ENCODE measurements at regions not wholly inside any gene's neighbourhood (a gene's known extent, or its start where the extent isn't known, plus 50 kb on each side); places are given as distances from the start of the nearest gene placed in this dataset.

DNA sequence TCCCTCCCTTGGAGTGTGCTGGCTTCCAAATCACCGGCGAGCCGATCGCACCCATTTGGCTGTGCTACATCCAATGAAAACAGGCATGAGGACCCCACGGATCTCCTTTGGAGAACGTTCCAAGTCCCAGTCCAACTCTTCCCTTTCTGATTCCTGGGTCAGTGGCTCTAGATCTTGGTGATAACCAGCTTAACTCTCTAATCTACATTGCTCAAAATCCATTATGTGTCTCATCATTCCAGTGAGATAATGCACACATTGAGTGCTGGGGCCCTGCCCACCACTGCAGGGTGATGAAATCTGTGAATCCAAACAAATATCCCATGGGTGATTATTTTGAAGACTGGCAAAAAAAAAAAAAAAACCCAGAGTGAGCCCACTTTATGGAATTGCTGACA, 232.7 kb upstream of the COPS8 start:
- DNase-seq (ENCODE audit: low read depth): no peak

DNA sequence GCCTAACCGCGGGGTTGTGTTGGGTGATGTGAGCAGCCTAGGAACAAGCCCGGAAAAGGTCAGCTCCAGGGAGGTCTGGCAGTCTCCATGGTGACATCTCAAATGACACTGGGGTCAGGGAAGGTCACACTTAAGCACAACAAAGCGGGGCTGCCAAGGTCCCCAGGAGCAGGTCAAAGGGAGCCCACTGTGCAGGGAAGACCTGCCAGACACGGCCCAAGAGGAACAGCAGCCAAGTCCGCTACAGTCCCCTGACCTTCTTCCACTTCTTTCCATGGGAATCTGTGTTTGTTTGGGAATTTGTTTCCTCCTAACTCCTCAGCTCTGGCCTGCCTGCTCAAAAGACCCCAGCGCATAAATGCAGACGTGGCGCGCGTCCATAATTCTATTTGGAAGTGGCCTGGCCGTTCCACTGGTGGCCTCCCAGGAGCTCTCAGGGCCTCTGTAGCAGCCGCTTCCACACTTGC, 232.1 kb upstream of the COPS8 start:
- no peak for DNase-seq (ENCODE audit: low read depth)

DNA sequence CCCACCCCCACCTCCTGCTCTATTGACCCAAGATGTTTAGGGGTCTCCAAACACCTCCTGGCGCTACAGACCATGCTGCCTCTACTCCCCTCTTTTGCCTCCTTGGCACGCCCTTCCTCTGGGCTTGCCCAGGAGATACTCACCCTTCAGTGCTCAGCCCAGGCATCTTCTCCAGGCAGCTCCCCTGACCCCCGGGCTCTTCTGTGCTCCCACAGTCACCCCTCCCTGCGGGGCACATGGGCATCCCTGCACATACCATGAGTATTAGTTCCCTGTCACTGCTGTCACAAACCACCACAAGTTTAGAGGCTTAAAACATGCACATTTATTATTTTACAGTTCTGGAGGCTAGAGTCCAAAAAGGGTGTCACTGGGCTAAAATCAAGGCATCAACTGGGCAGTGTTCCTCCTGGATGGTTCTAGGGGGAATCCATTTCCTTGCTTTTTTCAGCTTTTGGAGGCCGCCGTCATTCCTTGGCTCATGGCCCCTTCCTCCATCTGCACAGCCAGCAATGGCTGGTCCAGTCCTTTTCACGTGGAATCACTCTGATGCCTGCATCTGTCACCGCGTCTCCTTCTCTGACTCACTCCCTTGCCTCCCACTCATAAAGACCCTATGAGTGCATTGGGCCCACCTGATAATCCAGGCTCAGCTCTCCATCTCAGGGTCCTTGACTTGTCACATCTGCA, 230.4 kb upstream of the COPS8 start:
- no peak for DNase-seq (ENCODE audit: low read depth)

DNA sequence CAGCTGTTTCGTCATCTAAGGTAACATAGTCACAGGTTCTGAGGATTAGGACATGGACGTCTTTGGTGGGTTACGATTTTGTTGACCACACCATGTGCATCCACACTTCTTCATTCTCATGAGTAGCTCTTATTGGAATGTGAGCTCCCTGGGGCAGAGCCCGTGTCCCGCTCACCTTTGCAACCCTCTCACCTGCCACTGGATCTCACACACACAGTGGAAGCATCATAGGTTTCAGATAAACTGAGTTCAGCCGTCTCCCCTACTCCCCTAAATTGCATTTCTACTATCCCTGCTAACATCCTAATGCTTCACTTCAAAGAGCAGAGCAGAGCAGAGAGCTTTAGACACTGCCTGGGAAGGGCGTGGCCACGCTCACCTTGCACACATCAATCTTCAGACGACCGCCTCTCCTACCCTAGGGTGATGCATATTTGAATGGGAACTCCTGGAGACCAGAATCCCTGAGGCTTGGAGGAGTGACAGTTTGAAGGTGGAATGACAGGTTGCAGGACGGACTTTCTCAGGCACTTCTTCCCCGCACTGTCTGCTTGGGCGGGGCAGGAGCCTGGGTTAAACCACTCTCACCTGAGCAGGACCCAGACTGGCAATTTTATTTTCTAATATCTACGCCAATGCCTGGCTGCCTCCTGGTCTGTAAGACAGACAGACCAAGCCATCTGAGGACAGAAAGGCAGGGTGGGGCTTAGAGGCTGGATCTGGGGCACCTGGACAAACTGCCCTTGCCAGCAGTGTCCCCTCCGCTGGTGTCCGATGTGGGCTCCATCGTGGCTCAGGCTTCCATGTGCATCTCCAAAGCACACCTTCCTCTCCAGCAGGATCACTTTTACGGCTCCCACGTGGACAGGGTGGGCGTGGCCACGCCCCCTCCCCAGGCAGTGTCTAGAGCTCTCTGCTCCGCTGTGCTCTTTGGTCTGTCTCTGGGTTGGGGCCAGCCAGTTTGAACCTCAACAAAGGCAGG, 229.5 kb upstream of the COPS8 start:
- DNase-seq (ENCODE audit: low read depth): no peak

DNA sequence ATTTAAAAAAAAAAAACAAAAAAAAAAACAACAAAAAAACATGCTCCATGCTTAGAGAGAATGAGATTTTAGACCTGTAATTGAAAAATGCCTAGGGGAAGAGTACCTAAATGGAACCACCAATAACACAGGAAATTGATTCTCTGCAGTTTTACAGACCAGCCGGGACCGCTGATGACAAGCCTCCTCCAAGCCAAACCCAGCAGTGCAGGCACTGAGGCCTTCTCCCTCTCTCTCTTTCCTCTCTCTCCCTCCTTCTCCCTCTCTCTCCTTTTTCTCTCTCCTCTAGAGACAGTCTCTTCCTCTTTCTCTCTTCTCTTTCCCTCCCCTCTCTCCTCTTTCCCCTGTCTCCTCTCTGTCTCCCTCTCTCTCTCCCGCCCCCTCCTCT, 228.8 kb upstream of the COPS8 start:
- DNase-seq (ENCODE audit: low read depth): no peak

DNA sequence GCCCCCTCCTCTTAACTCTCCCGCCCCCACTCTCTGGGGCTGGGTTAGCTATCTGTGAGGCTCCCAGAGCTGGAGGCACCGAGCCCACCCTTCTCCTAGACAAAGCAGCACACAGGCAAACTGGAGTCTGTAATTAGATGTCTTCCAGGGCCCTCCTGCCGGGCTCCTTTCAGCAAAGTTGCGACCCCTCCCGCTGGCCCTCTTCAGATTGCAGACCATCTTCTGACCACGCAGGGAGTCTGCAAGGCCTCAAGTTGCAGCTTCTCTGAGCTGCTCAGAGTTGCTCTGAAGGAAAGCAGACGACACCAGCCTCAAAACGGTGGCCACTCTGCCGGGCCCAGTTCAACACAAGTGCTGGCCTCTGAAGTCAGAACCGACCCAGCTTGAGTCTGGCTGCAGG, 228.4 kb upstream of the COPS8 start:
- no peak for DNase-seq (ENCODE audit: low read depth)

DNA sequence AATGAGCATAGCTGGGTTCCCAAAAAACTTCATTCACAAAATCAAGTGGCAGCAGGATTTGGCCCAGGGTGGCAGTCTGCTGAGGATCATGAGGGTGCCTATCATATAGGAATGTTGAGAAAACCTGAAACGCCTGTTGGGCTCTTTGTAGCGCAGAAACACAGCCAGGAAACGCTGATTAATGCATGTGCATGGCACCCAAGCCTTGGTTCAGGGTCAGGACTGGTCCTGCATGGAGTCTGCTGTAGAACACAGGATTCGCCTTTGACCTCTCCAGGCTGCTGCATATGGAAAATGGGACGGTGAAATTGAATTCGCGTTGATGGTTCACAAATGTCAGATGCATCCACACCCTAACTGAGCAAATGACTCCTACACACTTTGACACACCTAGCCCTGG, 227.9 kb upstream of the COPS8 start:
- no peak for DNase-seq (ENCODE audit: low read depth)

DNA sequence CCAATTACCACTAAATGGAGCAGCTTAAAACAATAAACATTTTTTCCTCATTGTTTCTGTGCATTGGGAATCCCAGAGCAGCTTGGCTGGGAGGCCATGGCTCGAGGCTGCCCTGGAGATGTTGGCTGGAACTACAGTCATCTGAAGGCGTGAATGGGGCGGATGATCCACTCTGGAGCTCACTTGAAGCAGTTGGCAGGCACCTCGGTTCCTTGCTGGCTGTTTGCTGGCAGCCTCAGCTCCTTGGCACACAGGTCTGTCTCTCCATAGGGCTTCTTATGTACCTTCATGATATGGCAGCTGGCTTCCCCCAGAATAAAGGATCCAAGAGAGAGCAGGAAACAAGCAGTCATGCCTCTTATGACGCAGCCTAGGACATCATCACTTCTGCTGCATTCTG, 227.0 kb upstream of the COPS8 start:
- no peak for DNase-seq (ENCODE audit: low read depth)

DNA sequence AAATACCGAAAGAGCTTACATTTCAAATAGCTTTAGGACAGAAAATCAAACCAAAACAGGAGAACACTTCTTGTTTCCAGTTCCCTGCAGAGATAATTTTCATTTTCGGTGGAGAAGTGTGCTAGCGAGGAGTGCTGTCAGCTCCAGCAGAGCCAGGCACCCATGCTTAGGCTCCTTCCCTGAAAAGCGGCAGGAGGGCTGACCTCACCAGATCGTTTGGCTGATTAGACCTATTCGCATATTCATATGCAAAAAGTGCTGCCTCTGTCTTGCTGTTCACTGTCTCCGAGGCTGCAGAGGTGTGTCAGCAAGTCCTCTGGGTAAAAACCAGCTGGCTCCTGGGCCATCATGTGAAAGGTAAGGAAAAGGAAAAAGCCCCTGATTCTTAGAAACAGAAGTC, 225.8 kb upstream of the COPS8 start:
- no peak for DNase-seq (ENCODE audit: low read depth)

DNA sequence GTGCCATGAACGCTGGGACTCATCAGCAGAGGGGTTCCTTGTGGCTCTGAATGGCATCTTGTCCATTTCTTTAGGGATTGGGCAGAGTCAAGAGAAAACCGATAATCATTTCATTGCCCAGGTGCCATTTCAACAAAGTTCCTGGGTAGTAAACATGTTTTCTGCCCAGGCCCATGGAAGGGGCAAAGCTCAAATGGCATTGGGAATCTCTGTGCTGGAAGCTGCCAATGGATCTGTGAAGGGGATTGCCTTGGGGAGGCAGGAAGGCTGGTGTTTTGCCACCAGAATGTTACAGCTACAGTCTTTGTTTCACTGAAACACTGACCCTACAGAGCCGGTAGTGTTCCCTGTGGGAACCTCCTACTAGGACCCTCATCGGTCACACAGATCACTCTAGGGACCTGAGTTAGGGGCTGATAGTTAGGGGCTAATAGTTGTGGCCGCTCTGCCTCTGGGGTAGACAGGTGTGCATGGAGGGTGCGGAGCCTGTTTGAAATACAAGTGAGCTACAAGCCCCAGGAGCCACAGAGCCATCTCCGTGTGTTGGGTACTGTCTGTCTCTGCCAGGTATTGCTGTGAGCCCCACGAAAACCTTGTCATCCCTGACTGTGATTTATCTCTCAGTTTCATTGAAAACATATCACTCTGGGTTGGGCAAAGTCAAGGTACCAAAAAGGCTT, 224.4 kb upstream of the COPS8 start:
- no peak for DNase-seq (ENCODE audit: low read depth)

DNA sequence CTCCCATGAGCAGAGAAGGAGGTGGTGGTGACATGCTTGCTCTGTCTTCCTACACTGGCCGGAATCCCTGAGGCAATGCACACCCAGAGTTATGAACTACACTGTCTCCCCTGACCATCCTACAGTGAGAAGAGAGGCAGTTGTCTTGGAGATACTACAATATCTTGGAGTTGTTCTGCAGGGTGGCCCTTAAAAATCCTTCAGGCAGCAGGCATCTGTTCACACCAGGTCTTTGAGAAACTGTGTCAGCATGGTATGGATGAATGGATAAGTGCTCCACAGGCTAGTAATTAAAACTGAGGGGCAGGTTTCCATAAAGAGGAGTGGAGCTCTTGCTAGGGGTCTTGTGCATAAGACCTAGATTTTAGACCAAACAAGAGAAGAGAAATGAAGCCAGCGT, 223.7 kb upstream of the COPS8 start:
- no peak for DNase-seq (ENCODE audit: low read depth)

DNA sequence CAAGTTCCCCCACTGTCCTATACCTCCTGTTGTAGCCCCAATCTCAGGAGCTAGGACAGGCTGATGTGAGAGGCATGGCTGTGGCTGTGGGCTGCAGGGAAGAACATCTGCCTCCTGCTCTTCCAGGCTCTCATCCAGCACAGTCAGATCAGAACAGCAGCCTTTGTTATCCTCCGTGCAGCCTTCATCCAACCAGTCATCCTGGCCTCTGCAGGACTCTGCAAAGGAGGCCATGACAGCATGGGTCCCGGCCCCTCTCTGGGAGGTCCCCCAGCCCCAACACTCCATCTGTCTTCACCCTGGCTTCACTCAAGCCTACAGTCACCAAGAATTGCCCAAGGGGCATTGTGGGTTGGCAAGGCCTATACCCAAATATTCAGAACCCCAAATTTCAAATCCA, 223.2 kb upstream of the COPS8 start:
- DNase-seq (ENCODE audit: low read depth): no peak

DNA sequence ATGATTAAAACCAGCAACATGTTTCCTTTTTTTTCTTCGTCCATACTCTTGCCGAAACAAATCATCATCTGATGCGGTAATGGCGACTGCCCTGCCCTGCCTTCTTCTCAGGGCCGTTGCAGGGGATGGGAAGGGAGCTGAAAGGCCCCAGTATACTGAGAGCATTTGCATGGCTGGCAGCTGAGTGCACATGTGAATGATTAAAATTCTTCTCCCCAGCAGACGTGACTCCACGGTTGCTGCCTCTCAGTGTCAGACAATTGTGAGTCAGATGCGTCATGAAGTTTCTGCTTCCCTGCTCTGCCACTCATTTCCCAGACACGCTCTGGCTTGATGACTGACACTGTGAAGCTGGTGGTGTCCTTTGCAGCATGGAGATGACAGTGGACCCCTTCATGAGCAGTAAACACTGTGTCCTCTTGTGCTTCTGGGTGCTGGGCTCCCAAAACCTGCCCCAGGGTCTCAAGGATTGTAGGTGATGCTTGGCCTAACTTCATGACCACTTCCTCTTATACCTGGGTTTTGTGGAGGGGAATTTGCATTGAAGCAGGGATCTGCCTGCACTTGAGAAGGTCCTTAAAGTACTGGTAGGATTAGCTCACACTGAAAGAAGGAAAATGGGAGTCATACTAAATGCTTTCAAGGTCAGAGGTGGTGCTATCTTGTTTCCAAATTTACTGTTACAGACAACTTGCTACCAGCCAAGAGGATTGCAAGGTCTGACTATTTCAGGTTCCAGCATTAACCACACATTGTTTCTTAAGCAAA, 222.5 kb upstream of the COPS8 start:
- no peak for DNase-seq (ENCODE audit: low read depth)

DNA sequence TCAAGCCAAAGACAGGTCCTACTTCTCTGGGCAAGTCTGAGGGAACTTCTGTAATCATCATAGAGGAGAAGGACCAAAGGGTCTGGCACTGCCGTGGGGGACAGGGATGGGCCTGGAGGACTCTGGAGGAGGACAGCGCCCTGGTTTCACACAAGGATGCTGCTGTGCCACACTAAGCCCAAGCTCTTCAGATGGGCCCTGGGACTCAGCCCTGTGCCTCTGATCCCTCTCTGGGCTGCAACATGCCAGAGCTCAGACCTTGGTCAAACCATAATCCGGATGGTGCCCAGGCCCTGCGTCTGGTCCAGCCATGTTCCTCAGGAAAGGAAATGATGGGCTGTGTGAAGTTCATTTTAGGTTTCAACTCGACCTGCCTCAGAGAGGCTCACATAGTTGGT, 222.0 kb upstream of the COPS8 start:
- DNase-seq (ENCODE audit: low read depth): no peak

DNA sequence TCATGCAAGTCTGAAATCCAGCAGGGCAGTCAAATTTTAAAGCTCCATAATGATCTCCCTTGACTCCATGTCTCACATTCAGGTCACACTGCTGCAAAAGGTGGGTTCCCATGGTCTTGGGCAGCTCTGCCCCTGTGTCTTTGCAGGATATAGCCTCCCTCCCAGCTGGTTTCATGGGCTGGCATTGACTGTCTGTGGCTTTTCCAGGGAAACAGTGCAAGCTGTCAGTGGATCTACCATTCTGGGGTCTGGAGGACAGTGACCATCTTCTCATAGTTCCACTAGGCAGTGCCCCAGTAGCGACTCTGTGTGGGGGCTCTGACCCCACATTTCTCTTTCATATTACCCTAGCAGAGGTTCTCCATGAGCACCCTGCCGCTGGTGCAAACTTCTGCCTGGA, 220.6 kb upstream of the COPS8 start:
- no peak for DNase-seq (ENCODE audit: low read depth)

DNA sequence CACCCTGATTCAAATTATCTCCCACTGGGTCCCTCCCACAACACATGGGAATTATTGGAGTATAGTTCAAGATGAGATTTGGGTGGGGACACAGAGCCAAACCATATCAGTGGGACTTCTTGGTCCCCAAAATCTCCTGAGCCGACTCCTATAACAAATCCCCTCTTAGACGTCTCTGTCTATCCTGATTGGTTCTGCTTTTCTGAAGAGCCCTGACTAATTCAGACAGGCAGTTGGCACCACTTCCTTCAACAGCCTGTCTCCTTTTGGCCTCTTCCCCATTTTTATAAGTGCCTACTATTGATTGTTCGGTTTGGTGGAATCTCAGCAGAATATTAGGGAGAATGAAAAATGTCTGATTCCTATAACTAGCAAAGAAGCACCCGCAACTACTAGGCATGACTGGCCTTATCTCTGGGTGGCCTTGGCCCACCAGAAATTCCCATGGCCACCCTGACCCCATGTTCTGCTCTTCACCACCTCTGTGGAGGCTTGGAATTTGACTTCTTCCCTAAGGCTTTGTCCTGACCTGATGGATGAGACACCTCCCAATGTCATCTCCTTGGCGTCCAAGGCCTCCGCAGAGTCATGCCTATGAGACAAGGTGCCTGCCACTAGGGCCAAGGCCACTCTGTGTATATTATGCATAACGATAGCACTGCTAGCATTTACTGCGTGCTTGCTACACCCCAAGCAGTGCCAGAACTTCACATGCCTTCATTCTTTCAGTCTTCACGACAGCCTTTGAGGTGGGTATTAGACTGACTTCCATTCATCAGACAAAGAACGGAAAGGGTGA, 218.9 kb upstream of the COPS8 start:
- no peak for DNase-seq (ENCODE audit: low read depth)

DNA sequence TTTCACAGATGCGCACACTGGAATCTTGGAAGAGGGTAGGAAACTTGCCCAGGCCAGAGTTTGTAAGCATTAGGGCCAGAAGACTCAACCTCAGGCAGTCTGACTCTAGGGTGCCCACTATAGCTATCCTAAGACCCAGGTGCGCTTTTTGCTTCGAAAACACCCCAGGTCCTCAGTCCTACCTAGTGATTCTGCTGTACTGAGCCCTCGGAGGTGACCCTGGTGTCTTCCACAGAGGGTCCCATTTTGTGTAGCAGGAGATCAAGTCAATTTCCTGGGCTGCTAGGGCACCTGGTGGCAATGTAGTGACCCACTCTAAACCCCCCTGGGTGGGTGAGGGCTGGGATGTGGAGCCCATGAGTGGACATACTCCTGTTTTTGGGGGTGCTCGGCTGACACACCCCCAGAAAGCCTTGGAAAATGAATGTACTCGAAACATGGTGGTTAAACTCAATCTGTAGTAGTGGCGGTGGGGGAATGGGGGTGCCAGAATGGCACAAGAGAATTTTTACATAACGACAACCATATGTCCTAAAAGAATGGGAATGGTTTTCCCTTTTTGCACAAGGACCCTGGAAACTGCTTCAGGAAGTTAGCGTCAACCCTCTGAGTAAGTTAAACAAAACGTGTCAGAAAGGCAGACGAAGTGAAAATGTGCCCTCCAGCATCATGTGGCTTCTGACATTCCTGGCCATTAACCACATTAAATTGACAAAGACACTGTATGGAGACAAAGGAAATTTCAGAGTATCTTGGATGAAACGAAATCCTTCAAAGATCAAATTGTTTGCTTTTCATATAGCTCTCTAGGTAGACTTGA, 218.0 kb upstream of the COPS8 start:
- DNase-seq (ENCODE audit: low read depth): no peak

DNA sequence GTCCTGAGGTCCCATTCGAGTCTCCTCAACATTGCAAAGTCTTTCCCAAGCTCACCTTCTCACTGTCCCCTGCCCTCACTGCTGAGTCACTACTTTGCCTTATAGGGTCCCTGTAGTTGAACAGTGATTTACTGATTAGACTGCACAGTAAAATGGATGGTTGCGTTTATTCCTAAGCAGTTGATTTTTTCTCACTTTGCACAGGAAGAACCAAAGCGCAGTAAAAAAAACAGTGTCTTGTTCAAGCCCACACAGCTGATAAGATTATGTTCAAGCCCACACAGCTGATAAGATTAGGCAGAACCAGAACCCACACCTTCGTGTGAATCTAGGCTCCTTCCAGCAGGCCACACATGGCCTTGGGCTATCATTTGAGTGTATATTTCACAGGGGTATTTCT, 215.3 kb upstream of the COPS8 start:
- no peak for DNase-seq (ENCODE audit: low read depth)

DNA sequence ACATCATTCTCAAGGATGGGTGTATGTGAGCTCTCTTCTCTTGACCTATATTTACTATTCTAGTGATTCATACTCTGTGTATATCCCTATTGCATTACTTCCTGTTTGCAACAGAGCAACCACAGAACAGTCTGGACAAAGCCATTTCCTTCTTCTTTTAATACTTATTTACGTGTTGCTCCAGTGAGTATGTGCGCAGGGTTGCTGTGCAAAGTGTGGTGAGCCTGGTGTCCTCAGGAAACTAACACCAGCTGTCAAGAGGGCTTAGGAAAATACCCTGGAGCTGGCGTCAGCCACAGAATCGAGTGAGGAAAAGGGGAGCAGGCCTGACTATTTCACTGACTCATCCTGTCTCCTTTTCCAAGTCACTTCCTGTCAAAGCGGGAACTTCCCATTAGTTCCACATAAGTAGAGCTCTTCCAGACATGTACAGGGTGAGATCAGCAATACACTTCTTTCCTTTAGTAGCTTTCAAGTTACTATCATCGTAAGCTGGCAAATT, 214.1 kb upstream of the COPS8 start:
- no peak for DNase-seq (ENCODE audit: low read depth)

DNA sequence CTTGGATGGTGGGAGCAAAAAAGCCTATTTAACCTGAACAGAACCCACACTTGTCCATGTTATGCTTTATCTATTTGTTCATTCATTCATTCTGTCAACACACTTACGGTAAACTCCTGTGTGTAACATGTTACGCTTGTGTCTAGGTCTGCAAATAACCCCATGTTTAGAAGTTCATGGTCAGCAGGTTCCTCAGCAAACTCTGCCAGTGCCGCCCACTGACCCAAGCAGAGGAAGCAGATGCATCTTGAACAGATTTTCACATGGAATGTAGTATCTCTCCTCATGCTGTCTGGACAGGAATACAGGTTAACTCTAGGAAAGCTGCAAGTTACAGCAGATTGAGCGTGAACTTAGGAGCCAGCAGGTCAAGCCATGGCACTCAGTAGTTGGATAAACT, 213.7 kb upstream of the COPS8 start:
- DNase-seq (ENCODE audit: low read depth): no peak

All from activated T-cell treated with anti-CD3 and anti-CD28 coated beads for 48 hours (primary cell).